ENCODE measurements at regions not wholly inside any gene's neighbourhood (a gene's known extent, or its start where the extent isn't known, plus 50 kb on each side); places are given as distances from the start of the nearest gene placed in this dataset.

DNA sequence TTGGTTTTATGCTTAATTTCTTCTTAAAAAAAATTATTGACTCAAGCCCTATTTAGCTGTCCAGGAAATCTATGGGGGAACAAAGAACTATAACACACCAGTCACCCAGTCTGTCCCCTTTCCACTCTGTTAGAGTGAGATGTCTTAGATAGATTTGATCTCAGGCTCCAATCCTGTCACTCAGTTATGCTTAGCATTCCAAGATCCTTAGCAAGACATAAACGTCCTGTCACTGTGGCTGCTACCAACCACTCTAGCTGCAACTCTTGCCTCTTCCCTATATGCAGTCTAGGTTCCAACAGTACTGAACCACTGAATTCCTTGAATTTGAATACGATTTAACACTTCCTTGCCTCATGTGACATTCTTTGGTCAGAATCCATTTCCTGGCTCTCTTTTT is 241.9 kb upstream of the NWD2 start:
- TF ChIP-seq, protein P1, sequence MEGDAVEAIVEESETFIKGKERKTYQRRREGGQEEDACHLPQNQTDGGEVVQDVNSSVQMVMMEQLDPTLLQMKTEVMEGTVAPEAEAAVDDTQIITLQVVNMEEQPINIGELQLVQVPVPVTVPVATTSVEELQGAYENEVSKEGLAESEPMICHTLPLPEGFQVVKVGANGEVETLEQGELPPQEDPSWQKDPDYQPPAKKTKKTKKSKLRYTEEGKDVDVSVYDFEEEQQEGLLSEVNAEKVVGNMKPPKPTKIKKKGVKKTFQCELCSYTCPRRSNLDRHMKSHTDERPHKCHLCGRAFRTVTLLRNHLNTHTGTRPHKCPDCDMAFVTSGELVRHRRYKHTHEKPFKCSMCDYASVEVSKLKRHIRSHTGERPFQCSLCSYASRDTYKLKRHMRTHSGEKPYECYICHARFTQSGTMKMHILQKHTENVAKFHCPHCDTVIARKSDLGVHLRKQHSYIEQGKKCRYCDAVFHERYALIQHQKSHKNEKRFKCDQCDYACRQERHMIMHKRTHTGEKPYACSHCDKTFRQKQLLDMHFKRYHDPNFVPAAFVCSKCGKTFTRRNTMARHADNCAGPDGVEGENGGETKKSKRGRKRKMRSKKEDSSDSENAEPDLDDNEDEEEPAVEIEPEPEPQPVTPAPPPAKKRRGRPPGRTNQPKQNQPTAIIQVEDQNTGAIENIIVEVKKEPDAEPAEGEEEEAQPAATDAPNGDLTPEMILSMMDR (IDR thresholded peaks at IDR 0.05): no peak
- TF ChIP-seq POLR2A (IDR thresholded peaks at IDR 0.05) (no peak), EP300 (IDR thresholded peaks at IDR 0.05) (no peak)

All from ovary (tissue), 3 donors.